HG03442 (cell line): ENCODE measurements at regions not wholly inside any gene's neighbourhood (a gene's known extent, or its start where the extent isn't known, plus 50 kb on each side); places are given as distances from the start of the nearest gene placed in this dataset.

Experiments
- ATAC-seq: cut with Tn5 transposase; IDR thresholded peaks from one replicate; pipeline ENCODE4 v1.9.1; 2021; ENCODE audit warnings: mild to moderate bottlenecking, moderate library complexity; ENCODE audit not compliant: unreplicated experiment

- ATAC-seq: no peak
Measured at GRCh38 chr3:110070161-110070916, 733.0 kb upstream of the DPPA4 start.

DNA sequence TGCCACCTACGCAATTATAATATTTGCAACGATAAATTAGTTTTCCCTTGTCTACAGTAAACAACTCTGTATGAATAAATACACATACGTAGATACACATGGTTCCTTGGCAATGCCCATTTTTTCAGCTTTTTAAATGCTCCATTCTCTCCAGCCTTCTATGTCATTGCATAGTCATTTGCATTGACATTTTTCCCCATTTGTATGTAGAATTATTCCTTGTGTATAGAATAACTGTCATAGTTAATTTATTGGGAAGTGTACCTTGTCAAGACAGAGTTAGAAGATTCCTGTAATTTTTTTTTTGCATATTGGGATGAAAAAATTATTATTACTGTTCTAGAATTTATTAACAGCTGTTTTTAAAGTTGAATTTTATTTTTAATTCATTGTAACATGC lies 736.7 kb upstream of the DPPA4 start:
- ATAC-seq: no peak

DNA sequence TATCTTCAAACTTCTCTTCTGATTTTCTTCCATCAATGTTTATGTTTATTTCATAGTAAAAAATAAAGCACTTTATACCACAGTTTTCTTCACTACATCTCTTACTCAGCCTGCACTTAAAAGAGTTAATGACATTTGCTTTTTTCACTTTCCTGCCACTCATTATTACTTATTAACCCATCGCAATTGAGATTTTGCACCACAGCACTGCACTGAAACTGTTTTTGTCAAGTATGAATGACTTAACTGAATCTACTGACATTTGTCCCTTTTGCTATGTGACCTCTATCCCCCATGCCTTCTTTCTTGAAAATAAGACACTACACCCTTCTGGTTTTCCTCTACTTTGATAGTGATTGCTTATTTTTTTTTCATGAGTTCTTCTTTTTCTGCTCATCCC lies 739.7 kb upstream of the DPPA4 start:
- ATAC-seq: no peak

DNA sequence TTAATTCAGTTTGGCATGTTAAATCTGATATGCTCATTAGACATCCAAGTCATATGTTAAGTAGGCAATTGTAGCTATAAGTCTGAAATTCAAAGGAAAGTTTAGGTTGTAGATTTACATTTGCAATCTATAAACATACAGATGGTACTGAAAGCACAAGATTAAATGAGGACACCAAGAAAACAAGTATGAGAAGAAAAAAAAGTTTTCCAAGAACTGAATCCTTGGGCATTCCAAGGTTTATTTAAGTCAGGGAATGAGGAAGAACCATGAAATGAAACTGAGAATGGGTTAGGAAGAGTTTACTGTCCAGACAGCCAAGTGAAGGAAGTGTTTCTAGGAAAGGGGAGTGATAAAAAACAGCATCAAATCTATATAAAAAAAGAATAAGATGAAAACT lies 756.1 kb upstream of the DPPA4 start:
- no peak for ATAC-seq

DNA sequence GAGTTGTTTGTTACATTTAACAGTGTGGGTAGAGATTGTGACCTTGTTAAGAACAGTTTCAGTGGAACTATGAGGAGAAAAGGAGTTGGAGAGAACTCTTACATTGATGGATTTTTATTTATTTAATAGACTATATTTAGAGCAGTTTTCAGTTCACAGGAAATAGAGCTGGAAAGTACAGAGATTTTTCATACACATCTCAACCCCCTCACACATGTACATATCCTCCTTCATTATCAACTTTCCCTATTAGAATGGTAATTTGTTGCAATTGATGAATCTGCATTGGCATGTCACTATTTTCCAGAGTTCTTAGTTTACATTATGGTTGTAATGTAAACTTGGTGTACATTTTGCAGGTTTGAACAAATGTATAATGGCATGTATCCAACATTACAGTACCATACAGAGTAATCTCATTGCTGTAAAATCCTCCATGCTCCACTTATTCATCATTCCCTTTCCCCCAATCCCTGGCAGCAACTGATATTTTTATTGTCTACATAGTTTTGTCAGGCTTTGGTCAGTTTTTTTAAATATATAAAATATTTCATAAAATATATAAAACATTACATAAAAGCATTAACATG lies 756.6 kb upstream of the DPPA4 start:
- no peak for ATAC-seq

DNA sequence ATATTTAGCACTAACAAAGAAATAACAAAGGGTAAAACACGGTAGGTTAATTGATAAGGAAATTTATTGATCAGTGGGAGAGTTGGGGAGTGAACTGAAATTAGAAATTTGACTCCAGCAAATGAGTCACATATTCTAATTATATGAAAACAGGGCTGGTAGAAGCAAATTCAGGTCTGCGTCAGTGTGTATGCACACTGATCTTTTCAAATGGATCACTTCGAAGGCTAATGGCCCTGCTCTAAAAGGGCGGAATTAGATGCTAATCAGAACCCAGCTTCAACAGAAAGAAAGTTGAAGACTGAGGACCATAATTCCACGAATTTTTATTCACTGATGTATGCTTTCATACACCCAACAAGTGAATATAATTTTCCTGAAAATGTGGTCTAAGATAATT lies 762.4 kb upstream of the DPPA4 start:
- no peak for ATAC-seq

GRCh38 chr3:110101361-110101760 lies 764.0 kb upstream of the DPPA4 start:
- no peak for ATAC-seq

GRCh38 chr3:110106805-110107204 lies 769.5 kb upstream of the DPPA4 start:
- no peak for ATAC-seq

DNA sequence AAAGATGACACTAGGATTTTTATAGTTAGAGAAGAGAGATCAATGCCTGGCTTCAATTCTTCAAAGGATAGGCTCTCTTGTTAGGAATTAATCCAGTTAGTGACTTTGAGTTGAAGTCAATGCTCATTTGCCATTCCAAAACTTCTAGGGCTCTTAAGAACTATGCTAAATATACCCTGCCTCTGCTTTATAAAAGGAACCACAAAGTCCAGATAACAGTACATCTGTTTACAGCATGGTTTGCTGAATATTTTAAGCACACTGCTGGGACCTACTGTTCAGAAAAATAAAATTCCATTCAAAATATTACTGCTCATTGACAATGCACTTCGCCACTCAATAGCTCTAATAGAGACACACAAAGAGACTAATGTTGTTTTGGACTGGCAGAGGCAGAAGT lies 786.6 kb upstream of the DPPA4 start:
- ATAC-seq: no peak

DNA sequence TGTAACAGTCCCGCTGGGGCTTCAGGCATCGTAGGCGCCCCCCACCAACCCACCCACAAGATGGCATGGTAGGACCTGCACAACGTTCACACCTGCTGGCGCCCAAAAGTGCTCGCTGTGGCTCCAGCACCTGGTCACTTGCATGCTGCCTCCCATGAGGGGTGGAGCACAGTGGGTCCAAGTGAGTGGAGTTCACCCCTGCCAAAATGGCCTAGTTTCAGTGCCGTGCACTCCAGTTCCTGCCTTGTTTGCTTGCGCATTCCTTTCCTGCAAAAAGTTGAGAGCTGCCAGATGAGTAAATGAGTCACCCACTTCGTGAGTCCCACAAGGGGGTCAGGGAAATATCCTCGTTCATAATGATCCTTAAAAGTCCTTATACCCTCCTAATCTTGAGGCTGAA lies 788.7 kb upstream of the DPPA4 start:
- ATAC-seq: no peak

DNA sequence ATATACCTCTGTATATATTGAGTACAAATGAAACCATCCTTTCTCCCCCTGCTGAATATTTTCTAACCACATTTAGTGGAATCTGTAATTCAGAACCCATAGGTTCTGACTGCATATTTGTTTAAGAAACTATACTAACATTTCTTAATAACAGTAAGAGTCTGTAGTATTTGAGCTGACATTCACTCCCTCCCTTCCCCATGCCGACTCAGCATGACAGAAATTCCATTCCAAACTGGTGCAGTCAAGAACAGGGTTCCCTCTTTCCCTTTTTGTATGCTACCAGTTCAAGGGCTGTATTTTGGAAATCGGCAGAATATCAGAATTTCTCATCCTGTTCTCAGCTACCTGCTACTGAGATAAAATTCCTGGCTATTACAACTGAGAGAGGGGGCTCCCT lies 796.6 kb upstream of the DPPA4 start:
- no peak for ATAC-seq

DNA sequence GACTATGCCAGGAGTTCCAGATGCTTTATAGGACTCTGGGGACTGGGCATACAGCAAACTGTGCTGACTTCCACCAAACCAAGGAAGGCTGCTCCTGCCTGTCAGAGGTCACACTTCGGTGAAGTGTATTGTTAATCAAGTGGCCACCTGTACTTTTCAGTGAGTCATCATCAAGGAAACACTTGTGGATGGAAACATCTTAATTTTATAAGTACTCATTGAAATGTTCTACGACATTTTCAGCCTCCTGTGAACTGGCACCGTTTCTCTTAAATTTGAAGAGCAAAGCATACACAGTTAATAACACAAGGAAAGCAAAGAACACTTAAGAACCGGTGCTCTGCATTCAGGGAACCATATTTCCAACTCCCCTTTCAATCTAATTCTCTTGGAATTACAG lies 801.7 kb upstream of the DPPA4 start:
- no peak for ATAC-seq

DNA sequence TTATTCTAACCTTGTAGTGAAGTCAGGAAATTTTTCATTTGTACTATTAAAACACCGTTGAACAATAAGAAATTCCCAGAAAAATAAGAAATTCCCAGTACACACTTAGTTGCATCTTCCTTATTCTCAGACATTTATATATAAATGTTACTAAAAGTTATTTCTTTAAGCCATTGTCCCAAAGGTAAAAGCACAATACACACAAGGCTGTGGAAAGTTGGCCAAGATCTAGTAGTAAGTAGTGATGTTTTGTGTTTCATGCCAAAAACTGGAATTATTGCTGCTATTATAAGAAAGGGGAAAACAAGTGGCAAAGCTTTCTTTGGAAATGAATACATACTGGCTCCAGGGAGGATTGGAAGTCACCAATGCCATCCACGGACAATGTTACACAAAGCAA lies 802.5 kb upstream of the DPPA4 start:
- ATAC-seq: no peak

GRCh38 chr3:110149763-110150162 lies 812.4 kb upstream of the DPPA4 start:
- ATAC-seq: no peak

DNA sequence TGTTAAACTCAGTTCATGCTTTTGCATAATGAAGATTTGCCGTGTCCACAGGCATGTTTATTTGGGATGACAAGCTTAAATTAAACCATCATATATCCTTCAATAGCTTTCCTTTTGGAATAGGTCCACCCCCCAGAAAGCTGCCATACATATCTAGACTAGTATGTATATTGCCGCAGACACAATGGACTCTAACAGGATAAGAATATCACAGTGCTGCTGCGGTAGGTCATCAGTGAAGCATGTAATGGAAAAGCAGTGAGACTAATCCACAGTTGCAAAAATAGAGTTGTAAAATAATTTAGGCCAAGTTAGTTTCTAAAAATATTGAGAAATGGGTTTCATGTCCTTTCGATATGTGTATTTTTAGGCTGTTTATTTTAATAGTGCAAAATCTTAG lies 819.9 kb upstream of the DPPA4 start:
- ATAC-seq: no peak

- ATAC-seq: no peak
Measured at GRCh38 chr3:110164632-110165369, 827.5 kb upstream of the DPPA4 start.

GRCh38 chr3:110165370-110165743 lies 828.0 kb upstream of the DPPA4 start:
- no peak for ATAC-seq

- no peak for ATAC-seq
Measured at GRCh38 chr3:110165753-110166152, 828.4 kb upstream of the DPPA4 start.

DNA sequence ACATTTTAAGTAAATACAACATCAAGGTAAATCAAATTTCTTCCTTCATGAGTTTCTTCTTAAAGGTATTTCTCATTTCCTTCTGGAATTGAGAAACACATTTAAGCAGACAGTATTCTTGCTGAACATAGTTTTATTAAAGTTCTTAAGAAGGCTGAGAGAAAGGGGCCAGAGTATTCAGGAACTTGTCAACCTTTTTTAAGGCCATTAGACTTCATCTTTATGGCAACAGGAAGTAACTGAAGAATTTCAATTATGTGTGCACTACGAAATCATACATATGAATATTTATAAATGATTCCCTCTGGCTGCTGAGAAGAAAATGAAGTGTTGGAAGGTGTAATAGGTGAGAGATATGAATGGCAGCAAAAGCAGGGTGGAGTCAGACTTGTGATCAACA lies 829.4 kb upstream of the DPPA4 start:
- ATAC-seq: no peak

DNA sequence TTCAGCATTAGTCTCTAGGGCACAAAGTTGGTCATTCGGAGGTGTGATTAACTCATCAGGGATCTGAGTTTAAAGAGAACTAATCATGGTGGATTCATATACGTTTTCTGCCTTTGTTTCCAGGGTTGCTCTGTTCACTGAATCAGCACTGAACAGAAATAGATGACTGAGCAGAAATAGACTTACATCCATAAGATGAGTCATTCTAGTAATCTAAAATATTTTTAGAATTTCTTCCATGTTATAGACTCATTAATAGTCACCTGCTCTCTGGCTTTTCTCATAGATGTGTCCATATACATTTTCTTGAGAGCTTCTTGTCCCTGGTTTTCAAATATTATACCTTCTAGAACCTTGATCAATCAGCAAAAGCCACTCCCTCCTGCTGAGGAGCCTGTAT lies 837.6 kb upstream of the DPPA4 start:
- ATAC-seq: no peak

GRCh38 chr3:110178965-110179364 lies 841.6 kb upstream of the DPPA4 start:
- no peak for ATAC-seq

- ATAC-seq: no peak
Measured at GRCh38 chr3:110180733-110181132, 843.4 kb upstream of the DPPA4 start.
